HepG2 (cell line): ENCODE measurements at regions not wholly inside any gene's neighbourhood (a gene's known extent, or its start where the extent isn't known, plus 50 kb on each side); places are given as distances from the start of the nearest gene placed in this dataset.

Source experiments
- FOXO4 ChIP-seq: sonication (generic); formaldehyde crosslinking; conservative IDR thresholded peaks from 2 replicates; pipeline ENCODE4 v1.8.1; 2023; ENCODE audit warnings: missing genetic modification reagents
- MLLT10 ChIP-seq: sonication (generic); formaldehyde crosslinking; IDR thresholded peaks from 2 replicates; pipeline ENCODE4 v1.4.0; 2020; ENCODE audit warnings: missing genetic modification reagents
- NBN ChIP-seq: fragments of 450-650 bp; conservative IDR thresholded peaks from 2 replicates; pipeline ENCODE4 v1.6.1; 2017
- RFX1 ChIP-seq: fragments of 450-650 bp; IDR thresholded peaks from 2 replicates; pipeline ENCODE4 v1.6.1; 2017
- ZHX2 ChIP-seq, 2 experiments: sonication (generic) in 1 of 2; formaldehyde crosslinking in 1 of 2; IDR thresholded peaks; 2 replicates each; pipeline versions ENCODE4 v1.6.1 to v1.9.0; 2014 to 2022; ENCODE audit warnings: antibody characterized with exemption in 1 of 2, borderline replicate concordance in 1 of 2, inconsistent platforms in 1 of 2, low read depth in 1 of 2, missing genetic modification reagents in 1 of 2
- ZNF251 ChIP-seq: sonication (generic); formaldehyde crosslinking; IDR thresholded peaks from 2 replicates; pipeline ENCODE4 v1.9.0; 2021; ENCODE audit warnings: mild to moderate bottlenecking, missing genetic modification reagents
- ZNF292 ChIP-seq: sonication (generic); formaldehyde crosslinking; IDR thresholded peaks from 2 replicates; pipeline ENCODE4 v1.8.1; 2022; ENCODE audit warnings: mild to moderate bottlenecking, low read depth, missing genetic modification reagents, borderline replicate concordance
- ZNF362 ChIP-seq: sonication (generic); formaldehyde crosslinking; IDR thresholded peaks from 2 replicates; pipeline ENCODE4 v1.4.0; 2020; ENCODE audit warnings: missing genetic modification reagents, mild to moderate bottlenecking, borderline replicate concordance
- ZNF44 ChIP-seq: sonication (generic); formaldehyde crosslinking; IDR thresholded peaks from 2 replicates; pipeline ENCODE4 v1.5.1; 2020; ENCODE audit warnings: mild to moderate bottlenecking, missing genetic modification reagents
- ZNF674 ChIP-seq: sonication (generic); formaldehyde crosslinking; IDR thresholded peaks from 2 replicates; pipeline ENCODE4 v1.5.0; 2020; ENCODE audit warnings: low read depth, mild to moderate bottlenecking, missing genetic modification reagents
- ZNF816 ChIP-seq: sonication (generic); formaldehyde crosslinking; IDR thresholded peaks from 2 replicates; pipeline ENCODE4 v1.8.0; 2022; ENCODE audit warnings: missing genetic modification reagents, mild to moderate bottlenecking, borderline replicate concordance
- TF ChIP-seq, protein P1 (sequence below): IDR thresholded peaks from 2 replicates; pipeline ENCODE4 v1.6.1; 2012; ENCODE audit warnings: low read length, improper control_type of control experiment
- TF ChIP-seq, protein P2 (sequence below): sonication (generic); formaldehyde crosslinking; conservative IDR thresholded peaks from 2 replicates; pipeline ENCODE4 v1.4.0; 2020; ENCODE audit warnings: missing genetic modification reagents

DNA sequence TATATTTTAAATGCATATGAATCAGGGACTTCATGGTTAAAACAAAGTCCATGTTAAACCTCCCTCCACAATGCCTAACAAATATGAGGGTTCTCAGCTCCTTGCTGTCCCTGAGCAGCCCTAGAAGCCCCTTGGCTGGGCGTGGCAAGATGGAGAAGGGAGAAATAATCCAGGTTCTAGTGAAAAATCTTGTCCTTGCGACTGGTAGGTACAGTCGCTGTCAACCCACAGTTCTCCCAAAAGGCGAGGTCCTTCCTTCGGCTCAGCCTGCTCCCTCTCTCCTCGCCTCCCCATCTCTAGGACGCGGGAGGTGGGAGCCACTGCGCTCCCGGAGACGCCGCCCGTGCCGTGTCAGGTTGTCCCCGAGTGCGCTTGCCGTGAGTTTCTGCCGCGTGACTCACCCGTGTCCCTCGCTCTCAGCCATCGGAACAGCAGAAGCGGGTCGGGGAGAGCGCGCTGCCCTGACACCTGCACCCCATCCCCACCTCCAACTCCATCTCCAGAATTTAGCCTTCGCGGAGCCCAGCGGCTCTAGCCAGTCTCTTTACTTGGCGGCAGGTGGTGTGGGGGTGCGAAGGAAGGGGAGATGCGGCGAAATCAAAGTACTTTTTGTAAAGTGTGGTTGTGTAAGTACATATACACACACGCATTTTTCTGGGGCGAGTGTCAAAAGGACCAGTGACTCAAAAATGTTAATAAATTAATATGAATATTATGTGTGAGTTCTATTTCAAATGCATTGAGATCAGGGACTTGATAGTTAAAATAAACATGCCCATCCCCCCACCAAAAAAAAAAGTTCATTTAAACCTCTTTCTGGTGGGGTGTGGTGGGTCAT lies 65.1 kb upstream of the TMEM17 start (continued):
- TF ChIP-seq, protein P1, sequence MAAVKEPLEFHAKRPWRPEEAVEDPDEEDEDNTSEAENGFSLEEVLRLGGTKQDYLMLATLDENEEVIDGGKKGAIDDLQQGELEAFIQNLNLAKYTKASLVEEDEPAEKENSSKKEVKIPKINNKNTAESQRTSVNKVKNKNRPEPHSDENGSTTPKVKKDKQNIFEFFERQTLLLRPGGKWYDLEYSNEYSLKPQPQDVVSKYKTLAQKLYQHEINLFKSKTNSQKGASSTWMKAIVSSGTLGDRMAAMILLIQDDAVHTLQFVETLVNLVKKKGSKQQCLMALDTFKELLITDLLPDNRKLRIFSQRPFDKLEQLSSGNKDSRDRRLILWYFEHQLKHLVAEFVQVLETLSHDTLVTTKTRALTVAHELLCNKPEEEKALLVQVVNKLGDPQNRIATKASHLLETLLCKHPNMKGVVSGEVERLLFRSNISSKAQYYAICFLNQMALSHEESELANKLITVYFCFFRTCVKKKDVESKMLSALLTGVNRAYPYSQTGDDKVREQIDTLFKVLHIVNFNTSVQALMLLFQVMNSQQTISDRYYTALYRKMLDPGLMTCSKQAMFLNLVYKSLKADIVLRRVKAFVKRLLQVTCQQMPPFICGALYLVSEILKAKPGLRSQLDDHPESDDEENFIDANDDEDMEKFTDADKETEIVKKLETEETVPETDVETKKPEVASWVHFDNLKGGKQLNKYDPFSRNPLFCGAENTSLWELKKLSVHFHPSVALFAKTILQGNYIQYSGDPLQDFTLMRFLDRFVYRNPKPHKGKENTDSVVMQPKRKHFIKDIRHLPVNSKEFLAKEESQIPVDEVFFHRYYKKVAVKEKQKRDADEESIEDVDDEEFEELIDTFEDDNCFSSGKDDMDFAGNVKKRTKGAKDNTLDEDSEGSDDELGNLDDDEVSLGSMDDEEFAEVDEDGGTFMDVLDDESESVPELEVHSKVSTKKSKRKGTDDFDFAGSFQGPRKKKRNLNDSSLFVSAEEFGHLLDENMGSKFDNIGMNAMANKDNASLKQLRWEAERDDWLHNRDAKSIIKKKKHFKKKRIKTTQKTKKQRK = no peak
- TF ChIP-seq ZNF44 (CRISPR knock-in tag) = 0 out of 2 replicates have a peak, but pooled peaks have one; percentile 74
- no peak for TF ChIP-seq NBN
- TF ChIP-seq ZNF292 (CRISPR knock-in tag) = no peak
- TF ChIP-seq, protein P2, sequence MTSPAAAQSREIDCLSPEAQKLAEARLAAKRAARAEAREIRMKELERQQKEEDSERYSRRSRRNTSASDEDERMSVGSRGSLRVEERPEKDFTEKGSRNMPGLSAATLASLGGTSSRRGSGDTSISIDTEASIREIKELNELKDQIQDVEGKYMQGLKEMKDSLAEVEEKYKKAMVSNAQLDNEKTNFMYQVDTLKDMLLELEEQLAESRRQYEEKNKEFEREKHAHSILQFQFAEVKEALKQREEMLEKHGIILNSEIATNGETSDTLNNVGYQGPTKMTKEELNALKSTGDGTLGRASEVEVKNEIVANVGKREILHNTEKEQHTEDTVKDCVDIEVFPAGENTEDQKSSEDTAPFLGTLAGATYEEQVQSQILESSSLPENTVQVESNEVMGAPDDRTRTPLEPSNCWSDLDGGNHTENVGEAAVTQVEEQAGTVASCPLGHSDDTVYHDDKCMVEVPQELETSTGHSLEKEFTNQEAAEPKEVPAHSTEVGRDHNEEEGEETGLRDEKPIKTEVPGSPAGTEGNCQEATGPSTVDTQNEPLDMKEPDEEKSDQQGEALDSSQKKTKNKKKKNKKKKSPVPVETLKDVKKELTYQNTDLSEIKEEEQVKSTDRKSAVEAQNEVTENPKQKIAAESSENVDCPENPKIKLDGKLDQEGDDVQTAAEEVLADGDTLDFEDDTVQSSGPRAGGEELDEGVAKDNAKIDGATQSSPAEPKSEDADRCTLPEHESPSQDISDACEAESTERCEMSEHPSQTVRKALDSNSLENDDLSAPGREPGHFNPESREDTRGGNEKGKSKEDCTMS (CRISPR knock-in tag) = no peak
- TF ChIP-seq MLLT10 (CRISPR knock-in tag) = no peak
- no peak for TF ChIP-seq ZNF251 (CRISPR knock-in tag)
- TF ChIP-seq ZHX2 (IDR thresholded peaks at IDR 0.05; ENCODE audit: low read depth) = 0 out of 2 replicates have a peak, but pooled peaks have one; percentile 42
- no peak for TF ChIP-seq ZHX2 (CRISPR knock-in tag; IDR thresholded peaks at IDR 0.05; ENCODE audit: borderline replicate concordance)
- TF ChIP-seq ZNF362 (CRISPR knock-in tag) = no peak
- no peak for TF ChIP-seq RFX1
- no peak for TF ChIP-seq ZNF674
- no peak for TF ChIP-seq ZNF816 (CRISPR knock-in tag)
- 0 out of 2 replicates have a peak, but pooled peaks have one; percentile 72 for TF ChIP-seq FOXO4 (CRISPR knock-in tag)
